ENCODE measurements at regions not wholly inside any gene's neighbourhood (a gene's known extent, or its start where the extent isn't known, plus 50 kb on each side); places are given as distances from the start of the nearest gene placed in this dataset.
"Not testable (repeated sequence)": the region's sequence is repeated elsewhere in the genome, so short reads cannot be mapped to it uniquely, and the experiment has no call there.

- Histone ChIP-seq H3K9me3 (ENCODE audit: control insufficient read depth in 1 of 2, low read length in 2 of 2) (no peaks in the 10 kb centered on the region), H3K4me1 (ENCODE audit: control insufficient read depth in 1 of 2, insufficient read depth in 2 of 2, low read length in 2 of 2) (no peaks in the 10 kb centered on the region), H3K27ac (ENCODE audit: low read depth, low read length) (no peak overlapping the region), H3K36me3 (ENCODE audit: control insufficient read depth in 1 of 2, insufficient read depth in 2 of 2, low read length in 2 of 2) (no peaks in the 10 kb centered on the region), H3K27me3 (ENCODE audit: control insufficient read depth in 1 of 2, insufficient read depth in 2 of 2, low read length in 2 of 2) (no peaks in the 10 kb centered on the region), H3K9ac (ENCODE audit: low read depth in 1 of 2, low read length in 2 of 2) (no peak overlapping the region), H3K4me3 (ENCODE audit: low read depth in 1 of 2, low read length in 2 of 2) (no peak overlapping the region)
These were observed 294.0 kb downstream of the MED10 start for GRCh38 chr5:6084376-6084775.

- Histone ChIP-seq H3K4me3 (ENCODE audit: low read depth in 1 of 2, low read length in 2 of 2) (no peak overlapping the region), H3K9me3 (ENCODE audit: control insufficient read depth in 1 of 2, low read length in 2 of 2) (no peaks in the 10 kb centered on the region), H3K27me3 (ENCODE audit: control insufficient read depth in 1 of 2, insufficient read depth in 2 of 2, low read length in 2 of 2) (no peaks in the 10 kb centered on the region), H3K36me3 (ENCODE audit: control insufficient read depth in 1 of 2, insufficient read depth in 2 of 2, low read length in 2 of 2) (no peaks in the 10 kb centered on the region), H3K4me1 (ENCODE audit: control insufficient read depth in 1 of 2, insufficient read depth in 2 of 2, low read length in 2 of 2) (no peaks in the 10 kb centered on the region), H3K27ac (ENCODE audit: low read depth, low read length) (no peak overlapping the region), H3K9ac (ENCODE audit: low read depth in 1 of 2, low read length in 2 of 2) (no peak overlapping the region)
These were observed 294.9 kb downstream of the MED10 start for GRCh38 chr5:6083311-6083978.

GRCh38 chr5:6082685-6083084, 295.7 kb downstream of the MED10 start:
- H3K27ac ChIP-seq (ENCODE audit: low read depth, low read length), result no peak overlapping the region
- no peak overlapping the region for H3K9ac ChIP-seq (ENCODE audit: low read depth in 1 of 2, low read length in 2 of 2)
- no peaks in the 10 kb centered on the region for H3K36me3 ChIP-seq (ENCODE audit: control insufficient read depth in 1 of 2, insufficient read depth in 2 of 2, low read length in 2 of 2)

GRCh38 chr5:6081727-6082210, 296.6 kb downstream of the MED10 start:
- H3K4me1 ChIP-seq (ENCODE audit: control insufficient read depth in 1 of 2, insufficient read depth in 2 of 2, low read length in 2 of 2), result no peaks in the 10 kb centered on the region
- no peaks in the 10 kb centered on the region for H3K9me3 ChIP-seq (ENCODE audit: control insufficient read depth in 1 of 2, low read length in 2 of 2)
- H3K36me3 ChIP-seq (ENCODE audit: control insufficient read depth in 1 of 2, insufficient read depth in 2 of 2, low read length in 2 of 2), result no peaks in the 10 kb centered on the region
- H3K4me3 ChIP-seq (ENCODE audit: low read depth in 1 of 2, low read length in 2 of 2), result no peak overlapping the region
- no peak overlapping the region for H3K9ac ChIP-seq (ENCODE audit: low read depth in 1 of 2, low read length in 2 of 2)
- no peaks in the 10 kb centered on the region for H3K27me3 ChIP-seq (ENCODE audit: control insufficient read depth in 1 of 2, insufficient read depth in 2 of 2, low read length in 2 of 2)
- H3K27ac ChIP-seq (ENCODE audit: low read depth, low read length), result no peak overlapping the region

More at GRCh38 chr5:6082685-6083084, 295.7 kb downstream of the MED10 start:
- no peak overlapping the region for H3K4me3 ChIP-seq (ENCODE audit: low read depth in 1 of 2, low read length in 2 of 2)
- no peaks in the 10 kb centered on the region for H3K9me3 ChIP-seq (ENCODE audit: control insufficient read depth in 1 of 2, low read length in 2 of 2)
- no peaks in the 10 kb centered on the region for H3K27me3 ChIP-seq (ENCODE audit: control insufficient read depth in 1 of 2, insufficient read depth in 2 of 2, low read length in 2 of 2)
- no peaks in the 10 kb centered on the region for H3K4me1 ChIP-seq (ENCODE audit: control insufficient read depth in 1 of 2, insufficient read depth in 2 of 2, low read length in 2 of 2)

- no peaks in the 10 kb centered on the region for H3K27me3 ChIP-seq (ENCODE audit: control insufficient read depth in 1 of 2, insufficient read depth in 2 of 2, low read length in 2 of 2)
- no peaks in the 10 kb centered on the region for H3K4me1 ChIP-seq (ENCODE audit: control insufficient read depth in 1 of 2, insufficient read depth in 2 of 2, low read length in 2 of 2)
- H3K27ac ChIP-seq (ENCODE audit: low read depth, low read length), result no peak overlapping the region
- H3K4me3 ChIP-seq (ENCODE audit: low read depth in 1 of 2, low read length in 2 of 2), result no peak overlapping the region
- H3K36me3 ChIP-seq (ENCODE audit: control insufficient read depth in 1 of 2, insufficient read depth in 2 of 2, low read length in 2 of 2), result no peaks in the 10 kb centered on the region
- H3K9ac ChIP-seq (ENCODE audit: low read depth in 1 of 2, low read length in 2 of 2), result no peak overlapping the region
- H3K9me3 ChIP-seq (ENCODE audit: control insufficient read depth in 1 of 2, low read length in 2 of 2), result no peaks in the 10 kb centered on the region
These were observed 297.2 kb downstream of the MED10 start for GRCh38 chr5:6080930-6081726.

- no peaks in the 10 kb centered on the region for H3K36me3 ChIP-seq (ENCODE audit: control insufficient read depth in 1 of 2, insufficient read depth in 2 of 2, low read length in 2 of 2)
- no peaks in the 10 kb centered on the region for H3K27me3 ChIP-seq (ENCODE audit: control insufficient read depth in 1 of 2, insufficient read depth in 2 of 2, low read length in 2 of 2)
- H3K27ac ChIP-seq (ENCODE audit: low read depth, low read length), result no peak overlapping the region
- no peaks in the 10 kb centered on the region for H3K4me1 ChIP-seq (ENCODE audit: control insufficient read depth in 1 of 2, insufficient read depth in 2 of 2, low read length in 2 of 2)
- H3K9me3 ChIP-seq (ENCODE audit: control insufficient read depth in 1 of 2, low read length in 2 of 2), result no peaks in the 10 kb centered on the region
- no peak overlapping the region for H3K4me3 ChIP-seq (ENCODE audit: low read depth in 1 of 2, low read length in 2 of 2)
- no peak overlapping the region for H3K9ac ChIP-seq (ENCODE audit: low read depth in 1 of 2, low read length in 2 of 2)
These were observed 297.9 kb downstream of the MED10 start for GRCh38 chr5:6080436-6080835.

- H3K9ac ChIP-seq (ENCODE audit: low read depth in 1 of 2, low read length in 2 of 2), result no peak overlapping the region
These were observed 299.5 kb downstream of the MED10 start for GRCh38 chr5:6078881-6079280.

GRCh38 chr5:6076341-6077239, 301.8 kb downstream of the MED10 start:
- Histone ChIP-seq H3K4me3 (ENCODE audit: low read depth in 1 of 2, low read length in 2 of 2) (no peak overlapping the region), H3K9ac (ENCODE audit: low read depth in 1 of 2, low read length in 2 of 2) (no peak overlapping the region), H3K27me3 (ENCODE audit: control insufficient read depth in 1 of 2, insufficient read depth in 2 of 2, low read length in 2 of 2) (no peaks in the 10 kb centered on the region), H3K27ac (ENCODE audit: low read depth, low read length) (no peak overlapping the region), H3K4me1 (ENCODE audit: control insufficient read depth in 1 of 2, insufficient read depth in 2 of 2, low read length in 2 of 2) (no peaks in the 10 kb centered on the region), H3K9me3 (ENCODE audit: control insufficient read depth in 1 of 2, low read length in 2 of 2) (no peaks in the 10 kb centered on the region), H3K36me3 (ENCODE audit: control insufficient read depth in 1 of 2, insufficient read depth in 2 of 2, low read length in 2 of 2) (no peaks in the 10 kb centered on the region)

More at GRCh38 chr5:6078881-6079280, 299.5 kb downstream of the MED10 start:
- Histone ChIP-seq H3K27ac (ENCODE audit: low read depth, low read length) (no peak overlapping the region), H3K4me3 (ENCODE audit: low read depth in 1 of 2, low read length in 2 of 2) (no peak overlapping the region), H3K36me3 (ENCODE audit: control insufficient read depth in 1 of 2, insufficient read depth in 2 of 2, low read length in 2 of 2) (no peaks in the 10 kb centered on the region), H3K27me3 (ENCODE audit: control insufficient read depth in 1 of 2, insufficient read depth in 2 of 2, low read length in 2 of 2) (no peaks in the 10 kb centered on the region), H3K9me3 (ENCODE audit: control insufficient read depth in 1 of 2, low read length in 2 of 2) (no peaks in the 10 kb centered on the region), H3K4me1 (ENCODE audit: control insufficient read depth in 1 of 2, insufficient read depth in 2 of 2, low read length in 2 of 2) (no peaks in the 10 kb centered on the region)

GRCh38 chr5:6072488-6072887, 305.9 kb downstream of the MED10 start:
- H3K36me3 ChIP-seq (ENCODE audit: control insufficient read depth in 1 of 2, insufficient read depth in 2 of 2, low read length in 2 of 2); H3K4me1 ChIP-seq (ENCODE audit: control insufficient read depth in 1 of 2, insufficient read depth in 2 of 2, low read length in 2 of 2): not testable (repeated sequence)

More at GRCh38 chr5:6072488-6072887, 305.9 kb downstream of the MED10 start:
- H3K27me3 ChIP-seq (ENCODE audit: control insufficient read depth in 1 of 2, insufficient read depth in 2 of 2, low read length in 2 of 2); H3K9ac ChIP-seq (ENCODE audit: low read depth in 1 of 2, low read length in 2 of 2); H3K27ac ChIP-seq (ENCODE audit: low read depth, low read length); H3K4me3 ChIP-seq (ENCODE audit: low read depth in 1 of 2, low read length in 2 of 2); H3K9me3 ChIP-seq (ENCODE audit: control insufficient read depth in 1 of 2, low read length in 2 of 2): not testable (repeated sequence)

Measured in duodenal mucosa (tissue), 2 donors.